RWPE2 (cell line): ENCODE measurements at regions not wholly inside any gene's neighbourhood (a gene's known extent, or its start where the extent isn't known, plus 50 kb on each side); places are given as distances from the start of the nearest gene placed in this dataset.

Source experiments
- ATAC-seq: fragments of 200-7000 bp; cut with Tn5 transposase; 3 replicates; pipeline ENCODE4 v1.9.1; 2021; ENCODE audit warnings: low read depth
- DNase-seq: peaks from one replicate; pipeline ENCODE4 v3.0.0-alpha.2; 2020; ENCODE audit warnings: low spot score
- H3K27ac ChIP-seq: fragments of 450-650 bp; 2 replicates; pipeline ENCODE4 v1.5.1; 2017; ENCODE audit warnings: mild to moderate bottlenecking; ENCODE audit not compliant: poor library complexity, severe bottlenecking
- H3K27me3 ChIP-seq: fragments of 250-450 bp; sonication (Bioruptor Pico); 2 replicates; pipeline ENCODE4 v1.5.1; 2021; ENCODE audit warnings: mild to moderate bottlenecking, moderate library complexity; ENCODE audit not compliant: insufficient read depth, poor library complexity, severe bottlenecking
- H3K36me3 ChIP-seq: fragments of 250-450 bp; sonication (Bioruptor Pico); 2 replicates; pipeline ENCODE4 v1.5.1; 2020; ENCODE audit warnings: low read depth, mild to moderate bottlenecking, moderate library complexity
- H3K4me1 ChIP-seq: fragments of 250-450 bp; sonication (Bioruptor Pico); 2 replicates; pipeline ENCODE4 v1.5.1; 2021; ENCODE audit warnings: mild to moderate bottlenecking, moderate library complexity; ENCODE audit not compliant: insufficient read depth, poor library complexity, severe bottlenecking
- H3K4me3 ChIP-seq: fragments of 250-450 bp; sonication (Bioruptor Pico); 2 replicates; pipeline ENCODE4 v1.5.1; 2021; ENCODE audit warnings: mild to moderate bottlenecking, moderate library complexity; ENCODE audit not compliant: severe bottlenecking
- H3K9me3 ChIP-seq: fragments of 250-450 bp; sonication (Bioruptor Pico); 2 replicates; pipeline ENCODE4 v1.5.1; 2021; ENCODE audit warnings: mild to moderate bottlenecking, moderate library complexity; ENCODE audit not compliant: severe bottlenecking
- CTCF ChIP-seq: fragments of 450-650 bp; IDR thresholded peaks from one replicate; pipeline ENCODE4 v1.5.1; 2017; ENCODE audit warnings: mild to moderate bottlenecking, moderate library complexity; ENCODE audit not compliant: poor library complexity, severe bottlenecking

GRCh38 chr7:18384491-18385143, 110.9 kb upstream of the HDAC9 start:
- no peak for TF ChIP-seq CTCF
- Histone ChIP-seq H3K4me3 (no peak overlapping the region), H3K4me1 (no peaks in the 10 kb centered on the region), H3K9me3 (no peaks in the 10 kb centered on the region), H3K27me3 (no peaks in the 10 kb centered on the region), H3K36me3 (no peaks in the 10 kb centered on the region), H3K27ac (no peak overlapping the region)
- no peak for DNase-seq
- no peak for ATAC-seq

- Histone ChIP-seq H3K27me3 (no peaks in the 10 kb centered on the region), H3K27ac (no peak overlapping the region), H3K9me3 (no peaks in the 10 kb centered on the region), H3K36me3 (no peaks in the 10 kb centered on the region), H3K4me3 (no peak overlapping the region), H3K4me1 (peaks cover 4% of the 10 kb centered on the region)
- ATAC-seq (no peak), DNase-seq (no peak)
- TF ChIP-seq CTCF: no peak
Measured at GRCh38 chr7:18386607-18387006, 108.9 kb upstream of the HDAC9 start.

DNA sequence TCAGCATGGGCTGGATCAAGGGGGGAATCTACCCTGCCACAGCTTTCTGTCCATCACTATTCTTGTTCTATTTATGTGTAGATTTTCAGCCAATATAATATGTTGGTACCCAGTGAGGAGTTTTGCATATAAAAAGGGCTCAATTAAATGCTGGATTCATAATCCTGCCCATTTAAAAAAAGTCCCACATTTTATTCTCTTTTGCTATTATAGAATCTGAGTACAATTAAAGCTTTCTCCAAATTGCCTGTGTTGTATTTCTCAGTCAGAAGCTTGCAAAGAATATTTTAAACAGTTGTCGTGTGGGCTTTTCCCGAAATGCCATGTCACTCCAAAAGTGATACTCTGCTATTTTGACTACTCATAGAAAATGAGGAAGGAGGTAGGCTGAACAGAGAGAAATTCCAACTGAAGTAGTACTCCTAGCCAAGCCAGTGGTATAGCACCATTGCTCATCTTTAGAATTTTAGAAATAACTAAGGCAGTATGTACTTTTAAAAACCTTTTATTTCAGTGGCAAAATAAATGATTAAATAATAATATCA, 108.3 kb upstream of the HDAC9 start:
- H3K27ac ChIP-seq: no peak overlapping the region
- DNase-seq (no peak), ATAC-seq (no peak)
- H3K4me3 ChIP-seq: no peak overlapping the region
- H3K27me3 ChIP-seq: no peaks in the 10 kb centered on the region
- peaks cover 4% of the 10 kb centered on the region for H3K4me1 ChIP-seq
- no peaks in the 10 kb centered on the region for H3K36me3 ChIP-seq
- H3K9me3 ChIP-seq: no peaks in the 10 kb centered on the region
- no peak for TF ChIP-seq CTCF

GRCh38 chr7:18390535-18390907, 105.0 kb upstream of the HDAC9 start:
- H3K4me1 ChIP-seq: peaks cover 4% of the 10 kb centered on the region
- no peaks in the 10 kb centered on the region for H3K9me3 ChIP-seq
- no peak for ATAC-seq
- H3K27me3 ChIP-seq: no peaks in the 10 kb centered on the region
- H3K36me3 ChIP-seq: no peaks in the 10 kb centered on the region
- no peak overlapping the region for H3K4me3 ChIP-seq
- TF ChIP-seq CTCF: no peak
- H3K27ac ChIP-seq: no peak overlapping the region
- no peak for DNase-seq

GRCh38 chr7:18393465-18394118, 102.0 kb upstream of the HDAC9 start:
- H3K4me1 ChIP-seq: peaks cover 4% of the 10 kb centered on the region

More at GRCh38 chr7:18393465-18394118, 102.0 kb upstream of the HDAC9 start:
- Histone ChIP-seq H3K9me3 (no peaks in the 10 kb centered on the region), H3K36me3 (no peaks in the 10 kb centered on the region), H3K27ac (no peak overlapping the region), H3K4me3 (no peak overlapping the region), H3K27me3 (no peaks in the 10 kb centered on the region)
- no peak for DNase-seq
- TF ChIP-seq CTCF: no peak
- ATAC-seq: no peak
